Urothelium cell line (cell line): ENCODE measurements at regions not wholly inside any gene's neighbourhood (a gene's known extent, or its start where the extent isn't known, plus 50 kb on each side); places are given as distances from the start of the nearest gene placed in this dataset.
"Not testable (repeated sequence)": the region's sequence is repeated elsewhere in the genome, so short reads cannot be mapped to it uniquely, and the experiment has no call there.

Experiments used
- DNase-seq: peaks from one replicate; pipeline ENCODE4 v3.0.0; 2011; ENCODE audit warnings: low spot score, mixed read lengths
- FAIRE-seq: peaks from 2 replicates; lab custom pipeline; 2011; peaks lifted over from hg19 to GRCh38; lab: Jason Lieb, UNC

- FAIRE-seq (no peak), DNase-seq (peak; percentile 95)
These were observed 79.7 kb upstream of the CHD2 start for GRCh38 chr15:92820236-92821021.

GRCh38 chr15:92821491-92822116, 78.5 kb upstream of the CHD2 start:
- FAIRE-seq (no peak), DNase-seq (no peak)

- no peak for FAIRE-seq
- no peak for DNase-seq
These were observed 77.6 kb upstream of the CHD2 start for GRCh38 chr15:92822216-92823144.

- DNase-seq (no peak), FAIRE-seq (no peak)
These were observed 74.1 kb upstream of the CHD2 start for GRCh38 chr15:92825985-92826384.

GRCh38 chr15:92827991-92828390, 72.1 kb upstream of the CHD2 start:
- DNase-seq, FAIRE-seq: not testable (repeated sequence)

- DNase-seq (no peak), FAIRE-seq (no peak)
These were observed 70.2 kb upstream of the CHD2 start for GRCh38 chr15:92829875-92830274.

- DNase-seq (no peak), FAIRE-seq (no peak)
These were observed 68.8 kb upstream of the CHD2 start for GRCh38 chr15:92831336-92831654.

GRCh38 chr15:92831655-92832328, 68.3 kb upstream of the CHD2 start:
- FAIRE-seq: no peak
- peak; percentile 95 for DNase-seq

- FAIRE-seq (no peak), DNase-seq (no peak)
These were observed 67.1 kb upstream of the CHD2 start for GRCh38 chr15:92833106-92833433.

GRCh38 chr15:92833493-92834271, 66.4 kb upstream of the CHD2 start:
- DNase-seq (no peak), FAIRE-seq (no peak)

- FAIRE-seq: no peak
- no peak for DNase-seq
These were observed 60.4 kb upstream of the CHD2 start for GRCh38 chr15:92839696-92840095.

- FAIRE-seq (no peak), DNase-seq (no peak)
These were observed 60.0 kb upstream of the CHD2 start for GRCh38 chr15:92840149-92840548.

GRCh38 chr15:92843326-92843725, 56.8 kb upstream of the CHD2 start:
- FAIRE-seq: no peak

GRCh38 chr15:92843814-92844213, 56.3 kb upstream of the CHD2 start:
- FAIRE-seq: no peak
- no peak for DNase-seq

More at GRCh38 chr15:92843326-92843725, 56.8 kb upstream of the CHD2 start:
- no peak for DNase-seq

- no peak for DNase-seq
- no peak for FAIRE-seq
These were observed 55.0 kb upstream of the CHD2 start for GRCh38 chr15:92845126-92845508.

- no peak for FAIRE-seq
- DNase-seq: no peak
These were observed 53.4 kb upstream of the CHD2 start for GRCh38 chr15:92846741-92847140.

GRCh38 chr15:92847841-92848240, 52.3 kb upstream of the CHD2 start:
- no peak for DNase-seq
- no peak for FAIRE-seq

- FAIRE-seq (no peak), DNase-seq (no peak)
These were observed 51.7 kb upstream of the CHD2 start for GRCh38 chr15:92848464-92848851.

GRCh38 chr15:92848852-92849598, 51.1 kb upstream of the CHD2 start:
- FAIRE-seq: no peak
- DNase-seq: no peak

GRCh38 chr15:92850218-92850617, 49.9 kb upstream of the CHD2 start:
- DNase-seq, FAIRE-seq: not testable (repeated sequence)
